Esophagus muscularis mucosa (tissue), 4 donors: ENCODE measurements at regions not wholly inside any gene's neighbourhood (a gene's known extent, or its start where the extent isn't known, plus 50 kb on each side); places are given as distances from the start of the nearest gene placed in this dataset.

Experiments used
- DNase-seq: peaks from one replicate; pipeline ENCODE4 v3.0.0-alpha.2; 2017; ENCODE audit errors: extremely low spot score
- H3K27ac ChIP-seq, 4 donors: fragments of 200-600 bp; sonication (generic); replicated peaks in 1 of 4; 1 replicate in 3 of 4; 2 replicates in 1 of 4; pipeline ENCODE4 v1.5.1; 2016 to 2019; ENCODE audit warnings: mild to moderate bottlenecking in 1 of 4
- H3K27me3 ChIP-seq, 4 donors: fragments of 200-600 bp; sonication (generic); one replicate each; pipeline versions ENCODE4 v1.5.1 to v1.6.0; 2016 to 2019
- H3K36me3 ChIP-seq, 4 donors: fragments of 200-600 bp; sonication (generic); one replicate each; pipeline ENCODE4 v1.5.1; 2016 to 2019
- H3K4me1 ChIP-seq, 4 donors: fragments of 200-600 bp; sonication (generic); one replicate each; pipeline ENCODE4 v1.5.1; 2016 to 2019
- H3K4me3 ChIP-seq, 4 donors: fragments of 200-600 bp; sonication (generic); 1 replicate in 2 of 4; 2 replicates in 2 of 4; pipeline ENCODE4 v1.5.1; 2016 to 2019; ENCODE audit warnings: mild to moderate bottlenecking in 4 of 4, moderate library complexity in 1 of 4
- H3K9me3 ChIP-seq, 4 donors: fragments of 200-600 bp; sonication (generic); 1 replicate in 3 of 4; 2 replicates in 1 of 4; pipeline ENCODE4 v1.5.1; 2016 to 2019
- EP300 ChIP-seq: sonication (generic); formaldehyde crosslinking; IDR thresholded peaks from one replicate; pipeline ENCODE4 v1.6.1; 2017; ENCODE audit warnings: antibody characterized with exemption
- POLR2A ChIP-seq: fragments of 450-650 bp; IDR thresholded peaks from one replicate; pipeline ENCODE4 v1.6.1; 2017; ENCODE audit warnings: antibody characterized with exemption, moderate library complexity, mild to moderate bottlenecking, low read depth
- POLR2AphosphoS5 ChIP-seq, 2 donors: sonication (generic); formaldehyde crosslinking; IDR thresholded peaks; one replicate each; pipeline ENCODE4 v1.6.1; 2017; ENCODE audit warnings: antibody characterized with exemption in 2 of 2
- WGBS: methylation state at CpG from one replicate; pipeline ENCODE4 v1.1.5; 2018; 5-methylcytosine and 5-hydroxymethylcytosine counted together
- intact Hi-C: fragments of 100-400 bp; cut with DNase I; formaldehyde crosslinking; loops from one replicate; pipeline ENCODE4 v1.15.1; 2023
- TF ChIP-seq, protein P1 (sequence below), 3 experiments: fragments of 200-600 bp in 2 of 3; fragments of 450-650 bp in 1 of 3; sonication (generic) in 2 of 3; IDR thresholded peaks; one replicate each; pipeline ENCODE4 v1.5.1; 2017 to 2019; ENCODE audit warnings: antibody characterized with exemption in 3 of 3, mild to moderate bottlenecking in 2 of 3, moderate library complexity in 1 of 3

DNA sequence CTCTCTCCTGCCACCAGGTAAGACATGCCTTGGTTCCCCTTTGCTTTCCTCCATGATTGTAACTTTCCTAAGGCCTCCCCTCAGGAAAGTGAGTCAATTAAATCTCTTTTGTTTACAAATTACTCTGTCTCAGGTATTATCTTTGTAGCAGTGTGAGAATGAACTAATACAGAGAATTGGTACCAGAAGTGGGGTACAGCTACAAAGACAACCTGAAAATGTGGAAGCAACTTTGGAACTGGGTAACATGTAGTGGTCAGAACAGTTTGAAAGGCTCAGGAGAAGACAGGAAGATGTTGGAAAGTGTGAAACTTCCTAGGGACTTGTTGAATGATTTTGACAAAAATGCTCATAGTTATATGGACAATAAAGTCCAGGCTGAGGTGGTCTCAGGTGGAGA is 97.2 kb downstream of the FAM170A start:
- no peaks in the 10 kb centered on the region for H3K27me3 ChIP-seq
- H3K9me3 ChIP-seq = peaks cover 0 to 13% (median 6%) of the 10 kb centered on the region in 4 donors
- H3K36me3 ChIP-seq = no peaks in the 10 kb centered on the region
- no peak for DNase-seq
- intact Hi-C loops = no loop called here
- TF ChIP-seq, protein P1, sequence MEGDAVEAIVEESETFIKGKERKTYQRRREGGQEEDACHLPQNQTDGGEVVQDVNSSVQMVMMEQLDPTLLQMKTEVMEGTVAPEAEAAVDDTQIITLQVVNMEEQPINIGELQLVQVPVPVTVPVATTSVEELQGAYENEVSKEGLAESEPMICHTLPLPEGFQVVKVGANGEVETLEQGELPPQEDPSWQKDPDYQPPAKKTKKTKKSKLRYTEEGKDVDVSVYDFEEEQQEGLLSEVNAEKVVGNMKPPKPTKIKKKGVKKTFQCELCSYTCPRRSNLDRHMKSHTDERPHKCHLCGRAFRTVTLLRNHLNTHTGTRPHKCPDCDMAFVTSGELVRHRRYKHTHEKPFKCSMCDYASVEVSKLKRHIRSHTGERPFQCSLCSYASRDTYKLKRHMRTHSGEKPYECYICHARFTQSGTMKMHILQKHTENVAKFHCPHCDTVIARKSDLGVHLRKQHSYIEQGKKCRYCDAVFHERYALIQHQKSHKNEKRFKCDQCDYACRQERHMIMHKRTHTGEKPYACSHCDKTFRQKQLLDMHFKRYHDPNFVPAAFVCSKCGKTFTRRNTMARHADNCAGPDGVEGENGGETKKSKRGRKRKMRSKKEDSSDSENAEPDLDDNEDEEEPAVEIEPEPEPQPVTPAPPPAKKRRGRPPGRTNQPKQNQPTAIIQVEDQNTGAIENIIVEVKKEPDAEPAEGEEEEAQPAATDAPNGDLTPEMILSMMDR (IDR thresholded peaks at IDR 0.05) = no peak
- no peak for TF ChIP-seq POLR2AphosphoS5 (IDR thresholded peaks at IDR 0.05)
- no peak for TF ChIP-seq POLR2A
- TF ChIP-seq EP300 = no peak
- no peak overlapping the region for H3K4me3 ChIP-seq
- H3K27ac ChIP-seq = no peak overlapping the region
- H3K4me1 ChIP-seq = no peaks in the 10 kb centered on the region

DNA sequence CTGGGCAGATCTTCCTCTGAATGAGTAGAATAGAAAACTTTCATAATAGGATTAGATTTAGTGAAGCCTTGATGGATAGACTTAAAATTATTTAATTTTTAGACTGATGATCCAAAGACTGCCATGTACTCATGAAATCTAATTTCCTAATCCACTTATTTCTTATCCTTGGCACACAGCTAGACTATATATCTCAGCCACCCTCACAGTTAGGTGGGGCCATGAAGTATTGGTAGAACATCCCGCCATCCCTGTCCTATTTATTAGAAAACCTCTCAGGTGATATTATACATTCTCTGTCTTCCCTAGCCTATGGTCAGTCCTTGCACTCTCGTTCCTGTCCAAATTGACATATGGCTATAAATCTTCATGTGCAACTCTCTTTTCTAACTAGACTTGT is 110.9 kb downstream of the FAM170A start:
- DNase-seq = no peak
- H3K27ac ChIP-seq = no peak overlapping the region
- no peaks in the 10 kb centered on the region for H3K4me1 ChIP-seq
- TF ChIP-seq EP300 = no peak
- TF ChIP-seq, protein P1 (IDR thresholded peaks at IDR 0.05) = no peak
- no peak for TF ChIP-seq POLR2A
- TF ChIP-seq POLR2AphosphoS5 (IDR thresholded peaks at IDR 0.05) = no peak
- H3K27me3 ChIP-seq = no peaks in the 10 kb centered on the region
- no peaks in the 10 kb centered on the region for H3K9me3 ChIP-seq
- no peaks in the 10 kb centered on the region for H3K36me3 ChIP-seq
- 75% methylated on average over 2 of the region's 2 CpGs for WGBS
- no peak overlapping the region for H3K4me3 ChIP-seq
- intact Hi-C loops = no loop called here

- Histone ChIP-seq H3K4me3 (no peak overlapping the region), H3K27me3 (no peaks in the 10 kb centered on the region), H3K36me3 (no peaks in the 10 kb centered on the region), H3K9me3 (no peaks in the 10 kb centered on the region), H3K27ac (no peak overlapping the region), H3K4me1 (no peaks in the 10 kb centered on the region)
- no peak for TF ChIP-seq POLR2A
- TF ChIP-seq EP300 = no peak
- TF ChIP-seq, protein P1 (IDR thresholded peaks at IDR 0.05) = no peak
- TF ChIP-seq POLR2AphosphoS5 (IDR thresholded peaks at IDR 0.05) = no peak
- intact Hi-C loops = no loop called here
- no peak for DNase-seq
Measured at GRCh38 chr5:119741691-119742090, 112.3 kb downstream of the FAM170A start.

DNA sequence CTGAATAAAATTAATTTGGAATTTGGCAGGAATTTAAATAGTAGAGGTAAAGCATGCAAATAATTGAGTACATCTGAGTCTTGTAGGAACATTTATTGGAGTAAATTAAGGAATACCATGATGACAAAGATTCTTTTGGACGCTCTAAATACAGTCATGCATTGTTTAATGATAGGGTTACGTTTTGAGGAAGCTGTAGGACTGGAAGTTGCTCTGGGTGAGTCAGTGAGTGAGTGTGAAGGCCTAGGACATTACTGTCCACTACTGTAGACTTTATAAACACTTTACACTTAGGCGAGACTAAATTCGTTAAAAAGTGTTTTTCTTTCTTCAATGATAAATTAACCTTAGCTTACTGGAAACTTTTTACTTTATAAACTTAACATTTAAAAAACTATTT is 113.0 kb downstream of the FAM170A start:
- WGBS = 63% methylated on average over 4 of the region's 4 CpGs
- no peaks in the 10 kb centered on the region for H3K4me1 ChIP-seq
- H3K27ac ChIP-seq = no peak overlapping the region
- DNase-seq = no peak
- H3K36me3 ChIP-seq = no peaks in the 10 kb centered on the region
- H3K9me3 ChIP-seq = no peaks in the 10 kb centered on the region
- intact Hi-C loops = no loop called here
- TF ChIP-seq POLR2A = no peak
- no peaks in the 10 kb centered on the region for H3K27me3 ChIP-seq
- no peak overlapping the region for H3K4me3 ChIP-seq

DNA sequence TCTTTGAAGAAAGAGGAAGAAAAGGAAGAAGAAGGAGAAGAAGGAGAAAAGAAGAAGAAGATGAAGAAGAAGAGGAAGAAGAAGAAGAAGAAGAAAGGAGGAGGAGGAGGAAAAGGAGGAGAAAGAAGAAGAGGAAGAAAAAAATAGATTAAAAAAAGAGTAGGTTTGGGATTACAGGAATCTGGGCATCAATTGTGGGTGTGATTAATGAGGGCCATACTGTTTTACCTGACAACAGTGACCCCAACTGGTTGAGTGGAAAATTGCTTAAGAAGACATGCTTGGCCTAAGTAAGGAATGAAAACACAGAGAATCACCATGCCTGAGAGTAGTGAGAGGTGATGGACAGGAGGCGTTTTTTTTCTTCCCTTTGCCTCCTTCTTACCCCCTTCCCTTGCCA is 114.6 kb downstream of the FAM170A start:
- no peak overlapping the region for H3K4me3 ChIP-seq
- no peaks in the 10 kb centered on the region for H3K36me3 ChIP-seq
- H3K27ac ChIP-seq = no peak overlapping the region
- H3K27me3 ChIP-seq = no peaks in the 10 kb centered on the region
- no peaks in the 10 kb centered on the region for H3K4me1 ChIP-seq
- intact Hi-C loops = no loop called here
- no peak for DNase-seq
- H3K9me3 ChIP-seq = no peaks in the 10 kb centered on the region
- TF ChIP-seq, protein P1 (IDR thresholded peaks at IDR 0.05) = no peak
- TF ChIP-seq POLR2AphosphoS5 (IDR thresholded peaks at IDR 0.05) (no peak), POLR2A (no peak), EP300 (no peak)
- WGBS = 28% methylated on average over 1 of the region's 1 CpG
